Loucy (cell line): ENCODE measurements at regions not wholly inside any gene's neighbourhood (a gene's known extent, or its start where the extent isn't known, plus 50 kb on each side); places are given as distances from the start of the nearest gene placed in this dataset.

Experiments
- EZH2phosphoT487 ChIP-seq: fragments of 200-600 bp; IDR thresholded peaks from 2 replicates; pipeline ENCODE4 v1.6.1; 2018; ENCODE audit warnings: antibody characterized with exemption, mild to moderate bottlenecking, moderate library complexity, borderline replicate concordance
- TF ChIP-seq, protein P1 (sequence below): fragments of 200-600 bp; sonication (generic); conservative IDR thresholded peaks from 2 replicates; pipeline ENCODE4 v1.5.1; 2014; ENCODE audit warnings: mild to moderate bottlenecking, antibody characterized with exemption, low read length

DNA sequence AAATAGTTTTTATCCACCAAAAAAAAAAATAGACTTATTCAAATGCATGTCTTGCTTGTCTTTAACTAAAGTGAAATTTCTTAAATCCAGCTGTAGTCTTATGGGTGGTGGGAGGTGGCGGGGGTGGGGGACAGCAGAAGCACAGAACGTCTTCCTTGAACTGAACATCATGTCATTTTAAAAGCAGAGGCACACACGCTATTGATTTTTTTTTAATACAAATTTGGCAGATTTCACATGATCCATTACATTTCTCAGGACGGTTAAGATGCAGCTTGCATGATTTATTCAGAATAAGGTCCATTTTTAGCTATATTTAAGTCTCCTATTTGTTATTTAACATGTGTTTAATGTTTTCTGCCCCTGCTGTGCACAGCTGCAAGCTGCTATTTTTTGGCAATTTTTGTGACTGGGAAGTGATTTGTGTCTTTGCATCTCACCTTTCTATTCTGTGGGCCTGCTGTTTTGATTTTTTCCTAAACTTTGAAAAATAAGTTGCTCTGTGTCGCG, 274.0 kb downstream of the TSHZ3 start:
- TF ChIP-seq, protein P1, sequence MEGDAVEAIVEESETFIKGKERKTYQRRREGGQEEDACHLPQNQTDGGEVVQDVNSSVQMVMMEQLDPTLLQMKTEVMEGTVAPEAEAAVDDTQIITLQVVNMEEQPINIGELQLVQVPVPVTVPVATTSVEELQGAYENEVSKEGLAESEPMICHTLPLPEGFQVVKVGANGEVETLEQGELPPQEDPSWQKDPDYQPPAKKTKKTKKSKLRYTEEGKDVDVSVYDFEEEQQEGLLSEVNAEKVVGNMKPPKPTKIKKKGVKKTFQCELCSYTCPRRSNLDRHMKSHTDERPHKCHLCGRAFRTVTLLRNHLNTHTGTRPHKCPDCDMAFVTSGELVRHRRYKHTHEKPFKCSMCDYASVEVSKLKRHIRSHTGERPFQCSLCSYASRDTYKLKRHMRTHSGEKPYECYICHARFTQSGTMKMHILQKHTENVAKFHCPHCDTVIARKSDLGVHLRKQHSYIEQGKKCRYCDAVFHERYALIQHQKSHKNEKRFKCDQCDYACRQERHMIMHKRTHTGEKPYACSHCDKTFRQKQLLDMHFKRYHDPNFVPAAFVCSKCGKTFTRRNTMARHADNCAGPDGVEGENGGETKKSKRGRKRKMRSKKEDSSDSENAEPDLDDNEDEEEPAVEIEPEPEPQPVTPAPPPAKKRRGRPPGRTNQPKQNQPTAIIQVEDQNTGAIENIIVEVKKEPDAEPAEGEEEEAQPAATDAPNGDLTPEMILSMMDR = no peak
- TF ChIP-seq EZH2phosphoT487 = no peak
